GM21367 (cell line): ENCODE measurements at regions not wholly inside any gene's neighbourhood (a gene's known extent, or its start where the extent isn't known, plus 50 kb on each side); places are given as distances from the start of the nearest gene placed in this dataset.

Experiments used
- ATAC-seq: cut with Tn5 transposase; IDR thresholded peaks from one replicate; pipeline ENCODE4 v1.9.1; 2021; ENCODE audit not compliant: unreplicated experiment

DNA sequence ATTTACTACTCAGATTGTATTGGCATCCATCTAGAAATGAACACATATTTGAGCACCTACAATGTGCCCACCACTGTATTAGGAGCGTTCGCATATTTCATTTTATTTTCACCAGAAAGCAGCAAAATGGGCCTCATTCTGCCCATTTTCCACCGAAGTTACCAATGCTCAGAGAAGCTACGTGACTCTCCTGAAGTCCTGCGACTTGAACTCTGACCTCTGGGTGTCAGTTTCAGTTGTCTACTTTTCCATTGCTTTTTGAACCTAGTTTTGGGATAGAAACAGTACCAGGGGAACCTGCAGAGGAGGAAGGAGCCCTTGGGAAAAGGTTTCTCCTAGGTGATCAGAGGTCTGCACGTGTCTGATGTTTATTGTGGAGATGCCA is 139.1 kb upstream of the SDK2 start:
- no peak for ATAC-seq

DNA sequence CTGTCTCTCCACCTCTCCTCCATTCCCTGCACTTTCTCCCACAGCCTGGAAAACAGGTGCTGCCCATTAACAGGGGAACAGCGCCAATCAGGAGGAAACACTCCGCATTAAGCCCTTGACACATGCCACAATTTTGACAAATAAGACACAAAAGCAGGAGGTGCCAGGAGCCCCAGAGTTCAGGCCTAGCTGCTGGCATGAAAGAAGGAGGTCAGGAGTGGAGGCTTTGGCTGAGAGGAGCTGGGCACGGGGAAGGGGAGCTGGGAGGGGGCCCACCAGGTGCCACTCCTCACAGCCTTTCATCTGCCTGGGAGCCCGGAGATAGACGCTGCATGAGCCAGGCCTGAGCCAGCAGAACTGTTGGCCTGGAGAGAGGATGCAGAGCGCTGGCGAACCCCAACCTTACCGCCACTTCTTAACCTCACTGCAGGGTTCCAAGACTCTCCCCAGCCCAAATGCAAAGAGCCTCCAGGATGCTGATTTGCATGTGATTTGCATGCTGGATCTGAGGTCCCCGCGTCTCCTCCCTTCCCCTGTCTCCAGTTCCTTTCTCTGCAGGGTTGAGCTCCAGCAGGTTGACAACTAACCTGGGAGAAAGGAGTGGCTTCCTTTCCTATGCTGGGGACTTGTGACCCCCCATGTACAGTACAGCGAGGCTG is 139.8 kb upstream of the SDK2 start:
- no peak for ATAC-seq

GRCh38 chr17:73785496-73785895 is 141.3 kb upstream of the SDK2 start:
- ATAC-seq: no peak

DNA sequence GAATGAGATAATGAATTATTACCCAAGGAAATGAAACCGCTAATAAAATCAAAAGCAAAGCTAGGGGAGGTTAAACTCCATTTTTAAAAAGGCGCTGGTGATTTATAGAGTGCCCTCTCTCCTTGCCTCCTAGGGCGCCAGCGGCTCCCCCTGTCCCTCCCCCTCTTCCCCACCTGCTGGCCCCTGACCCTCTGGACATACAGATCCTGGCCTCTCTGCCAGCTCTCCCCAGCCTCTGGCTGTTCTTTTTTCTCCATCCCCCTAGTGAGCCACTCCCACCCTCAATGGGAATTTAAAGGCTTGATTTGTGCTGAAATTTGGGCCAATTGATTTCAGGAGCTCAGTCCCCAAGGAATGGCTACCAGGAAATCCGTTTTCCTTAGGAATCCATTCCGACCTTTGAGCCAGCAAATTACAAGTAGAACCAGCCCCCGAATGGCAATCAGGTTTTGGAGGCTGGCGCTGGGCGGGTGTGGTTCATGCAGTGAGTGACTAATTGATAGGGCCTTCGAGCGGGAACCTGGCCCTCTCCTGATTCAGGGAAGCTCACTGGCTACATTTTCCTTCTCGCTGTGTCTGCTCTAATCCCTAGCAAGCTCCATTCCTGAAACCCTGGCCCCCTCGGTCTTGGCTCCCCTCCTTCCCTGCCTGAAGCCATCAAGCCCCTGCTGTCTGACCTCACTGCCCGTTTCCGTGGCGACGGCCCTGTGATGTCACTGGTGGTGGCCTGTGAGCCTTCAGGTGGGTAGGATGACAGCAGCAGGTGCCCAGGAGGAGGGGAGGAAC is 141.9 kb upstream of the SDK2 start:
- ATAC-seq: no peak

GRCh38 chr17:73787076-73788059 is 143.1 kb upstream of the SDK2 start:
- ATAC-seq: no peak

- no peak for ATAC-seq
Measured at GRCh38 chr17:73788111-73788510, 143.9 kb upstream of the SDK2 start.

- ATAC-seq: no peak
Measured at GRCh38 chr17:73791121-73791520, 146.9 kb upstream of the SDK2 start.

DNA sequence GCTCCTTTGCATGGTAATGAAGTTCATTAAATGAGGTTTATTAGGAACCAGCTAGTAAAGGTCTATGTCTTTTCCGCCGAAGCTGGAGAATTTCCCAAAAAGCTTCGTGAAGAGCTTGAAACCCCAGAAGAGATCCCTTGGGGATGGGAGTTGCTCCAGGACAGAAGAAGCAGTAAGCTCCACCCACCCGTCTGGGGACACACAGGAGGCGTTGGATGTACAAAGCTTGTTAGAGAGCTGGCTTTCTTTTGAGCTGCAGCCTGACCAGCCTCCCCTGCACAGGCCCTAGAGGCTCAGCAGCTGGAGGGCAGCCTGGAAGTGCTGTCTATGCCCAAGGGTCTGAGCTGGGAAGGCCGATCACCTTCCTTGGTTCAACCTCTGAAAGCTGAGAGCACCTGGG is 147.4 kb upstream of the SDK2 start:
- ATAC-seq: no peak

- ATAC-seq: no peak
Measured at GRCh38 chr17:73792994-73793393, 148.7 kb upstream of the SDK2 start.

- ATAC-seq: no peak
Measured at GRCh38 chr17:73794336-73794735, 150.1 kb upstream of the SDK2 start.

- ATAC-seq: no peak
Measured at GRCh38 chr17:73795730-73796129, 151.5 kb upstream of the SDK2 start.

DNA sequence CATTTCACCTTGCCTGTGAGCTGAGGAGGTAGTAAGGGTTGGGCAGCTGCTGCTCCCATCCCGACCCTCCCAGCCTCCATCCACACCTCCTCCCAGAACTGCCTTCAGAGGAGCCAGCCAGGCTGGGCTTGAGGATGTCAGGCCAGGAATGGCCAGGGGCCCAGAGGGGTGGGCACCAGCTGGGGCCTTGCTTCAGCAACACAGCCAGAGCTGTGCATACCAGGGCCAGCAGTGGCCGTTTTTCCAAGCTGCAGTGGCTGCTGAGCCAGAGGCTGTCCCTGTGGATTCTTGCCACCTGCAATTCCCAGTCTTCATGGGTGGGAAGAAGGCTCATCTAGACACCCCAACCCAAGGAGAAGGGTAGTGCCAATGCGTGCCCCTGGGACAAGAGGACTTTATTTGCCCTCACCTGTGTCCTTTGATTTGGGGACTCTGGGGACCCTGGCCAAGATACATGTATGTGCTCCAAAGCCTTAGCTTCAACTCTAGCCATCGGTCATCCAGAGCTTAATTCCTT is 153.4 kb upstream of the SDK2 start:
- no peak for ATAC-seq

GRCh38 chr17:73798111-73798748 is 154.0 kb upstream of the SDK2 start:
- ATAC-seq: no peak

DNA sequence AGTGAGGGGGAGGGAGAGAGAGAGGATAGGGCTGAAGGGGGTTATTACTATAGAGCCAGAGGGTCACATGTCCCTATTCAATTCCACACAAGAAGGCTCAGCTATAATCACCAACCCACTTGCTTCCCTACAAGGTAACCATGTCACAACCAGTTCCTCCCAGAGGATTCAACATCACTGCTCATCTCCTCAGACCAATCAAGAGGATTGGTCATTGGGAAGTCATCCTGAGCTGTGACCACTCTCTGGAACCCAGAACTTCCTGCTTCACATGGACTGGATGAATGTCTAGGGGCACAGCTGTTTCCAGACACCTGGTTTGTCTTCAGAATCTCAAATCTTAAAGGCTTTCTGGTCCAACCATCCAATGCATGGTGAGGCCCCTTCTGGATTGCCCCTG is 154.9 kb upstream of the SDK2 start:
- no peak for ATAC-seq

- no peak for ATAC-seq
Measured at GRCh38 chr17:73799781-73800627, 155.8 kb upstream of the SDK2 start.

DNA sequence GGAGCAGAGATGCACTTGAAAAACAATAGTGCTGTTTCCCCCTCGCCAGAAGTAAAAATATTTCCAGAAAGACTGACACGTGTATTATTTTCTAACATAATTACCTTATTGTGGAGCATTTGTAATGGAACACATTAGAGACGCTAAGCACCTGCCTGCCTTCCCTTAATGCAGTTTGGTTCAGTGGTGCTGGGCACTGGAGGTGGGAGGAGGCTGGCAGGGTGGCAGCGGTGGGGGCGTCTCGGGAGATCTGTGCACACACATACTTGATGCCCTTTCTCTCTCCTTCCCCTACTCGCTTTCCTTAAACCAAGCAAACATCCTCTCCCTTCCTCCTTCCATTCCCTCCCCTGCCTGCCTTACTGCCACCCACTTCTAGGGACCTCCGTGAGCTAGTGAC is 156.6 kb upstream of the SDK2 start:
- no peak for ATAC-seq

DNA sequence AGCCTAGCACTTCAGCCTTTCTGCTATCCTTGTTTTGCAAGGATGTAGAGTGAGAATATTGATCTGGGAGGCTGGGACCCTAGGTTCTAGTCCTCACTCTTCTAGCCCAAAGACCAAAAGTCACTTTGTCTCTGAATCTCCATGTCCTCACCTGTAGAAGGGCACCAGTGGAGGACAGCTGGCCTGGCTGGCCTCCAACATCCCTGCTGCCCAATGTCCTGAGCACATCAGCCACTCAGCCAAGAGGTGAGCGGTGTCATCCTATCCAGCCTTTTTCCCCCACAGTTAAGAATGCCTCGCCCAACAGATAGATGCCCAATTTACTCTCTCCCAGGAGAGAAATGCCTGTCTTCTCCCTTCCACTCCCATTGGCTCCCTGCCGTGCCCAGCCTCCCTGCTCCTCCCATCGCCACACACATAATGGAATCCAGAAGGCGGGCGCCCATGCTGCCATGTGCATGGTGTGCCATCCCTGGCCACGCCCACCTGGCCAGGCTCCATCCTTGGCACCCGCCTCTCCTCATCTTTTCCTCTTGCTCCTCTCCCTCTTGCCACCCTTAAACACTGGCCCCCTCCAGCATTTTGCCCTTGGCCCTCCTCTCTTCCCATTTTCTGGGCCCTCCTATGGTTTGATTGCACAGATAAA is 157.3 kb upstream of the SDK2 start:
- no peak for ATAC-seq

GRCh38 chr17:73802314-73802713 is 158.1 kb upstream of the SDK2 start:
- ATAC-seq: no peak

DNA sequence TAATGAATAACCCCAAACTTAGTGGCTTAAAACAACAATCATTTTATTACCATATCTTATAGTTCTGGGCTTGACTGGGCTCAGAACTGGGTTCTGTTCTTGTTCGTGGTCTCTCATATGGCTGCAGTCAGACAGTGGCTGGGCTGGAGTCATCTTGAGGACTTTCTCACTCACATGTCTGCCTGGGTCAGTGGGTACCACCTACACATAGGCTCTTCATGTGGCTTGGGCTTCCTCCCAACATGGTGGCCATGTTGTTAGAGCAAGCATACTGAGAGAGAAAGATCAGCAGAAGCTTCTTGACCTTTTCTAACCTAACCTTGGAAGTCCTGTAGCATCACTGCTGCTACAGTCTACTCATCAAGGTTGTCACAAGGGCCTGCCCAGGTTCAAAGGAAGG is 158.6 kb upstream of the SDK2 start:
- no peak for ATAC-seq
